ENCODE measurements at regions not wholly inside any gene's neighbourhood (a gene's known extent, or its start where the extent isn't known, plus 50 kb on each side); places are given as distances from the start of the nearest gene placed in this dataset.

DNA sequence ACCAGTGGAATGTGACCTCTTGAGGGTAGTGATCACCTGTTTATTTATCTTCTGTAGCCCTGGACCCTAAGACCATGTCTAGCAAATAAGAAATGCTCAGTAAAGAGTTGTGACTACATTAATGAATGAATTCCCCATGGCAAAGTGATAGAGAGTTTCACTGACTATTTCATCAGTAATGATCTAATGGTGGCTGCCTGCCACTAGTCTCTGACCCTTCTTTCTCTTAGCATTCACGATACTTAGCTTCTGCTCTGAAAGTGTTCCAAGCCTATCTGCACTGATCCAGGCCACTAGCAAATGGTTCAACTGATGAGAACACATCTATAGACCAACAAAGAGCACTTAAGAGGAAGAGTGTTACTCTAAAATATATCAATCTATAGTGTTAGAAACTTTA lies 50.0 kb upstream of the RASGEF1B start:
- Mint-ChIP-seq H3K4me3 (no peak overlapping the region), H3K27ac (no peak overlapping the region), H3K9me3 (no peaks in the 10 kb centered on the region), H3K36me3 (no peaks in the 10 kb centered on the region), H3K27me3 (ENCODE audit: low read depth in 2 of 2) (peaks cover 0 to 5% of the 10 kb centered on the region in 2 donors), H3K4me1 (no peaks in the 10 kb centered on the region)
- Histone ChIP-seq H3K9me3 (ENCODE audit: control insufficient read depth, insufficient read depth, low read length) (no peaks in the 10 kb centered on the region), H3K36me3 (ENCODE audit: control insufficient read depth, insufficient read depth, low read length) (no peaks in the 10 kb centered on the region), H3K27ac (ENCODE audit: low read length) (no peak overlapping the region), H3K4me3 (ENCODE audit: low read length) (no peak overlapping the region), H3K27me3 (ENCODE audit: control insufficient read depth, insufficient read depth, low read length) (no peaks in the 10 kb centered on the region), H3K4me1 (ENCODE audit: control insufficient read depth, insufficient read depth, low read length) (no peaks in the 10 kb centered on the region)
- ATAC-seq (no peak), DNase-seq (no peak)
- WGBS (ENCODE audit: insufficient coverage): 88% methylated on average over 1 of the region's 1 CpG
- intact Hi-C loops (cut with micrococcal nuclease): no loop called here
- TF ChIP-seq, protein P1, sequence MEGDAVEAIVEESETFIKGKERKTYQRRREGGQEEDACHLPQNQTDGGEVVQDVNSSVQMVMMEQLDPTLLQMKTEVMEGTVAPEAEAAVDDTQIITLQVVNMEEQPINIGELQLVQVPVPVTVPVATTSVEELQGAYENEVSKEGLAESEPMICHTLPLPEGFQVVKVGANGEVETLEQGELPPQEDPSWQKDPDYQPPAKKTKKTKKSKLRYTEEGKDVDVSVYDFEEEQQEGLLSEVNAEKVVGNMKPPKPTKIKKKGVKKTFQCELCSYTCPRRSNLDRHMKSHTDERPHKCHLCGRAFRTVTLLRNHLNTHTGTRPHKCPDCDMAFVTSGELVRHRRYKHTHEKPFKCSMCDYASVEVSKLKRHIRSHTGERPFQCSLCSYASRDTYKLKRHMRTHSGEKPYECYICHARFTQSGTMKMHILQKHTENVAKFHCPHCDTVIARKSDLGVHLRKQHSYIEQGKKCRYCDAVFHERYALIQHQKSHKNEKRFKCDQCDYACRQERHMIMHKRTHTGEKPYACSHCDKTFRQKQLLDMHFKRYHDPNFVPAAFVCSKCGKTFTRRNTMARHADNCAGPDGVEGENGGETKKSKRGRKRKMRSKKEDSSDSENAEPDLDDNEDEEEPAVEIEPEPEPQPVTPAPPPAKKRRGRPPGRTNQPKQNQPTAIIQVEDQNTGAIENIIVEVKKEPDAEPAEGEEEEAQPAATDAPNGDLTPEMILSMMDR (IDR thresholded peaks at IDR 0.05): no peak

Data from natural killer cell (primary cell).